ENCODE measurements at regions not wholly inside any gene's neighbourhood (a gene's known extent, or its start where the extent isn't known, plus 50 kb on each side); places are given as distances from the start of the nearest gene placed in this dataset.
"Not testable (repeated sequence)": the region's sequence is repeated elsewhere in the genome, so short reads cannot be mapped to it uniquely, and the experiment has no call there.

DNA sequence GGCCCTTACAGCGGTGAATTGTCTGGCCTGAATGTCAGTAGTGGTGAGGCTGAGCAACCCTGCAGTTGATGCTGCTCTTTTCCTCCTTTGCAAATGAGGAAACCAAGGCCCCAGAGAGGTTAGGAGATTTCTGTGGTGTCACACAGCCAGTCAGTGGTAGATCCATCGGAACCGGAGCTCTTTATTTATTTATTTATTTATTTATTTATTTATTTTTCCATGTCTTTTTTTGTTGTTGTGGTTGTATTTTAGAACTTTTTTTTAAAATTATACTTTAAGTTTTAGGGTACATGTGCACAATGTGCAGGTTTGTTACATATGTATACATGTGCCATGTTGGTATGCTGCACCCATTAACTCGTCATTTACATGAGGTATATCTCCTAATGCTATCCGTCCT, 368.4 kb upstream of the CLINT1 start:
- not testable (repeated sequence) for DNase-seq (ENCODE audit: insufficient read length, low spot score); FAIRE-seq

- FAIRE-seq, result no peak
- no peak for DNase-seq (ENCODE audit: insufficient read length, low spot score)
These were observed 367.6 kb upstream of the CLINT1 start for GRCh38 chr5:158226496-158226895.

DNA sequence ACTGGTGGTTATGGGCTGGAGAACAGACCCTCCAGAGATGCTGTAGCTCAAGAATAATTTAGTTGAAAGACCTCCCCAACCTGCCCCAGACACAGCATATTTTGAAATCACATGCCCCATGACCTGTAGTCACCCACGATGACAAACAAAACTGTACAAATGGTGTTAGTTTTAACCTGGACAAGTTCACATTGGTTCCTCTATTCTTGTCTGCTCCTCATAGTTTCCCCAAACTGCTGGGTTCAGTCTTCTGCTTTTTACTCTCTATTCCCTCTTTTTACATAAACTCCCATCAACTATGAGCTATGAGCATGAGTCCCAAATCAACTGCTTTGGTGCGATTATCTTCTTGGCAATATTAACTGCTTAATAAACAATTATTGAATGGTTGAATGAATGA, 365.3 kb upstream of the CLINT1 start:
- no peak for FAIRE-seq
- DNase-seq (ENCODE audit: insufficient read length, low spot score), result no peak

DNA sequence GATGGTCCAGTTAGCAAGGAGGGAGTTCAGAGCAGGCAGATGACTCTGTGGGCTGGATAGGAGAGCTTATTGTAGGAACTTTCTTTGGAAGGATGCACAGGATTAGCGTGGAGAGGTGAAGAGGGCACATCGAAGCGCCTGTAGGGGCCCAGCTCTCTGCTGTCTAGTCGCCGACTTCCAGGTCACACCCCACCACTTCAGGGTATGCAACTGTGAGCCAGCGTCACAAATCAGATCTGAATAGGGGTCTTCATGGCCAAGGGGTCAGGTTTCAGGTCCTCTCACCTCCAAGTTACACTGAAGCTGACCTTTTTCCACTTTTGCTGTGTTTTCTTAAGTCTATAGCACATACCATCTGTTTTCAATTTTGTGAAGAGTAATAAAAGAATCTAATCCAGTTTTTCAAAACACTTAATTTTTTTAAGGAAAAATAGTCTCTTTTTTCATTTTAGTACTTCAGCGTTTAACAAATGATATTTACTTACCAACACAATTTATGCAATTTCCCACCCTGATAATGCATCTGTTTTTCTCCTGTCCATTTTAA, 364.2 kb upstream of the CLINT1 start:
- FAIRE-seq, result no peak
- no peak for DNase-seq (ENCODE audit: insufficient read length, low spot score)

- no peak for DNase-seq (ENCODE audit: insufficient read length, low spot score)
- no peak for FAIRE-seq
These were observed 354.0 kb upstream of the CLINT1 start for GRCh38 chr5:158212917-158213316.

DNA sequence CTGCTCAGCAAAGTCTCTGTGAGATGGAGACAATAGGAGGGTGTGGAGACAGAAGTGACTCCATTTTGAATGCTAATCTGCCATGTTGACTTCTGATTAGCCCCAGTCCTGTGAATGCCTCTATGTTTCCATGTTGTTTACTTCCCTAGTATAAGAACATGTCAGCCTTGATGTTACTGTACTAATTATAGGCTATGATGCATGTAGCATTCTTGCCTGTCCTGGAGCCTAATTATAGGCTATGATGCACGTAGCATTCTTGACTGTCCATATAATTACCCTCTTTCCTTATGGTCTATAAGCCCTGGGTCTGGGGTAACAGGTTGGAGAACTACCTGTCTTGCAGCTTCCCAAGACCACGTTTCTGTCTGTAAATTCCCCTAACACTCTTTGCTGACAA, 353.3 kb upstream of the CLINT1 start:
- FAIRE-seq (no peak), DNase-seq (ENCODE audit: insufficient read length, low spot score) (no peak)

DNA sequence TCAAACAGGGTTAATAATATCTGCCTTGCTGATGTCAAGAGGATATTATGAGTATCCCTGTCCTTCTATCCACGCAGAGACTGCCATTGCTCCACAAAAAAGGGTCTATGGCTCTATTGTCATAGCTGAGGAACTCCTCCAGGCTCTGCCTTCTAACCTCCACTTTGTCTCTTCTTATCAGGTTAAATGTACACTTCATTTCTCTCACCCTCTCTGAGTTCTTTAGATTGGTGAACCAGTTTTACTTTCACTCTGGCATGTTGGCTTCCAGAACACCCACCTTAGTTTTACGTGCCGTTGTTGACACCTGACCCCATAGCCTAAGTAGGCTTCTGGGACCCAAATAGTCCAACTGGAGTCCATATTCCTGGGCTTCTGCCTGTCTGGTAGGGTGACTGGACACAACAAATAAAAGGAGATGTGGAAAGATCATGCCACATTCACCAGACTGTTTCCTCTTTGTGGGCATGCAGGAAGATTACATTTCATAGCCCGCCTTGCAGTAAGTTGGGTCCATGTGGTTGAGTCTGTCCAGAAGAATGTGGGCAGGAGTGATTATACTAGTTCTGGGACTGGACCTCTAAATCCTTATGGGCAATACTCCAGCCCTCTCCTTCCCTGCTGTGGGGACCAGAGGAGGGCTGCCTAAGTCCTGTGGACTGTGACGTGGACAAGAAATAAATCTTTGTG, 350.4 kb upstream of the CLINT1 start:
- DNase-seq (ENCODE audit: insufficient read length, low spot score) (no peak), FAIRE-seq (no peak)

- FAIRE-seq (no peak), DNase-seq (ENCODE audit: insufficient read length, low spot score) (no peak)
These were observed 348.8 kb upstream of the CLINT1 start for GRCh38 chr5:158207733-158208132.

DNA sequence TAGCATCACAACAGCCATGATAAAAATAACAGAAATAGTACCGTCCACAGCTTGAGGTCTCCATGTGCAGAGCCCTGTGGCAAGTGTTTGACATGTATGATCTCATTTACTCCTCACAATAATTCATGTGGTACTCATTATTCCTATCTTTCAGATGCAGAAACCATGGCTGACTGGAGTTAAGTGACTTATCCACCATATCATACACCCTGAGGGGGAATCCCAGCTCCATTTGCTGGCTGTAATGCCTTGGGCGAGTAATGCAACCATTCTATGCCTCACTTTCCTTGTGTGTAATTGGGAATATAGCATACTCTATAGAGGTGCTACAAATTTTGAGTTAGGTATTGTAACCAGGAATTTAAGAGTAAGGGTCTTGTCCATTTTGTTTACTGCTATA, 347.0 kb upstream of the CLINT1 start:
- DNase-seq (ENCODE audit: insufficient read length, low spot score), result no peak
- FAIRE-seq, result no peak

DNA sequence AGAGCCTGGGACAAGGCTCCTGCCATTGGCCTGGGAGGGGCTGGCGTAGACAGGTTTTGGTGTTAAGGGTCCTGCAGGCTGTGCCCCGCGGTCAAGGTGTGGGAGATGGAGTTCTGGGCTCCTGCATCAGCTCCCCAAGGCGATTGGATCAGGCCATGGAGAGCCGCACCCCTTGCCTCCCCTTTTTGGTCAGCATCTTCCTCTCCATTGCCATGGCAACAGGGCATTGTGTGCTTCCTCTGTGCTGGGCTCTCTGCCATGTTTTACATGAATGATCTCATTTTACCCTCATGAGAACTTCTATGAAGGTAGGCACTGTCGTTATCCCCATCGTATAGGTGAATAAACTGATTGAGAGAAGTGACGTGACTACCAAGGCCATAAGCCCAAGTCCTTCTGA, 344.3 kb upstream of the CLINT1 start:
- DNase-seq (ENCODE audit: insufficient read length, low spot score), result no peak
- FAIRE-seq, result no peak

DNA sequence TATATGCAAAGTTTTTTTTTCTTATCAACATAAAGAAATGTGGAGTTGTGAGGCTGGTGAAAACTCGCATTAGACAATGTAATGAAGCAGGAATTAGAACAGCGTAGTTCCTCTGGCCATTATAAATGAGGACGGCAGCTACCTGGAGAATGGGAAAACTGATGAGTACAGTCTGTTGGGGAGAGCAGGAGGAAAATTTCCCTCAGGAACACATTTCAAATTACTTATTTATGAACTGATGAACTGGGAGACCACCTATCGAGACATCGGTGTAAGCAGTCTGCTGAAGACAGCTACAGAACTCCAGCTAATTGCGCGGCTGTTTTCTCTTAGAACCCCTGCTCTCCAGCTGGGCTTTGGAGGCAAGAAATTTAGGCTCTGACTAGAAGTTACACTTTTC, 343.9 kb upstream of the CLINT1 start:
- FAIRE-seq (no peak), DNase-seq (ENCODE audit: insufficient read length, low spot score) (no peak)

GRCh38 chr5:158200619-158201018, 341.7 kb upstream of the CLINT1 start:
- FAIRE-seq, result no peak
- no peak for DNase-seq (ENCODE audit: insufficient read length, low spot score)

DNA sequence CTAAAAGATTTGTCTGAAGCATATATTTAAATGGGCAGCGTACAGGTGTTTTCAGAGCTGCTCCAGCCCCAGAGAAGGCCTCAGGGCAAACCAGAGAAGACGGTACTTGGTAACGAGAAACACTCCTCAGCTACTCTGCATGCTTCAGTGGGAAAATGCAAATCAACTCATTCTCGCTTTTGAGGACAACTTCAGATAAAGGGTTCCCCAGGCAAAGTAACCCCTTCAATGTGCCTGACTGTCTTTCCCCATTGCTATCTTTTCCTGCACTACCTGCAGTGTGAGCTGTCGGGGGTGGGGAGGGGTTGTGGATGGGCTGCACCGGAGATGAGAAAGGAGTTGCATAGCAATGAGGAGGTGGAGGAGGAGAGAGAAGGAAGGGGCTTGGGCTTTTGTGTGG, 339.7 kb upstream of the CLINT1 start:
- no peak for DNase-seq (ENCODE audit: insufficient read length, low spot score)
- no peak for FAIRE-seq

DNA sequence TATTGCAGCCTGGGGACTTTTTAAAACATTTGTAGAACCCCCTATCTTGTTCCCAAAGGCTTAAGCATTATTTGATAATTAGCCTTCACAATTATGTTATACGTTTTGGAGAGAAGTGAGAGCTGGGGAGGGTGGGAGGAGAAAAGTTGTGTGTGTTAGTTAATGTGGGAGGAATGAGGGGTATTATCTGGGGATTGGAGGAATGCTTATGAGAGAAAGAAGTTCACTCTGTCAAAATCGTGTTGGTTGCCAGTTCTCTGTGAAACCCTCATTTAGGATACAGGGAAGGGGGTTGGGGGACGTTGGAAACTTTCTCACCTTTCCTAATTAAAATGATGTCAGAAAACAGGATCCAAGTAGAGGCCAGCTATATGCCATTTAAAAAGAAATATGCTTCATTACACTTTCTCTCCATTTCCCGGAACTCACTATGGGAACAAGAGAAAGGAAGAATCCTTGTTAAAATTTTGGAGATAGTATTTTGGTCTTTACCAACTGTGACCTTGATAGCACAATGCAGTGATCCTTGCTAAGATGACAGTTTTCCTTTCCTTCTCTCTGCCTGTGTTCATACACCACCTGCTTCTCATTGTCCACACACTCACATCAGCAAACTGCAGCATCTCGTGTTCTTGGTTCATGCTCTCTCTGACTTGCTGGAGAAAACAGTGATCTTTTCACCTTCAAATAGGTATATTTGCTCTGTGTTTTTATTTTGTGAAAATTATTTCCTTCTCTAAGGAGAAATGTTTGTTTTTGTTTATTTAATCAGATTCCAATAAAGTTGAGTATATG, 336.7 kb upstream of the CLINT1 start:
- DNase-seq (ENCODE audit: insufficient read length, low spot score), result no peak
- no peak for FAIRE-seq

- DNase-seq (ENCODE audit: insufficient read length, low spot score), result no peak
- FAIRE-seq, result no peak
These were observed 335.6 kb upstream of the CLINT1 start for GRCh38 chr5:158194561-158194976.

- DNase-seq (ENCODE audit: insufficient read length, low spot score); FAIRE-seq: not testable (repeated sequence)
These were observed 334.4 kb upstream of the CLINT1 start for GRCh38 chr5:158193395-158193794.

DNA sequence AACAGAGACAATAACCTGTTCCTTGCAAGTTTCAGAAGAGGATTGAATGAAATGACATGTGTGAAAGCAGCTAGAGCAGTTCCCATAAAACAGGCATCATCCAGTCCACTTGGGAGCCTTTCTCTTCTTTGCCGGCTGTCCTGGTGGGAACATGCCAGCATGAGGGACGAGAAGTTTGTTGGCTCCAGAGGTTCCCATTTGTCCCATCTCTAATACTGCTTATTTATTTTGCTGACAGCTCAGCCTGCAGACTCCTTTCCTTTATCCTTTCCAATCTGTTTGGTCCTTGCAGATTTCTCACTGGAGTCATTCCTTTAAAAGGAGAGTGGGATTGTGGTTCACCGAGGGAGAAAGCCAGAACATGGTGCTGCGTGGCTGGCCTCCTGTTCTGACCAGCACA, 321.5 kb upstream of the CLINT1 start:
- DNase-seq (ENCODE audit: insufficient read length, low spot score) (no peak), FAIRE-seq (no peak)

- no peak for FAIRE-seq
- no peak for DNase-seq (ENCODE audit: insufficient read length, low spot score)
These were observed 320.3 kb upstream of the CLINT1 start for GRCh38 chr5:158179271-158179670.

DNA sequence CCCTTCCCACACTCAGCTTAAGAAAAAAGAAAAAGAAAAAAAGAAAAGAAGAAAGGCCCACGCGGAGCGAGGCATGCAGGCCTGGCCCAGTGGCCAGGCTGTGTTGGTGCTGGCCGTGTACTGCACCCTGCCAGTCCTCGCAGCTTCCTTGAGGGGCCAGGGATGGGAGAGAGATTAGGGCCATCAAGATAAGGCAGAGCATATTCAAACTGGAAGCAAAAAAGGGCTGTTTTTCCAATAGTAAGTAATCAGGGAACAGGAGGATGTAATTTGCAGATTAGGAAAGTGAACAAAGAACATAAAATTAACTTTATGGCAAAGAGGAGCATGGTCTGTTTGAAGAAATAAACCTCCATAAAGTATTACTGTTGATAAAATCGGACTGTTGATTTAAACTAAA, 319.6 kb upstream of the CLINT1 start:
- FAIRE-seq, result no peak
- no peak for DNase-seq (ENCODE audit: insufficient read length, low spot score)

- DNase-seq (ENCODE audit: insufficient read length, low spot score) (no peak), FAIRE-seq (no peak)
These were observed 318.2 kb upstream of the CLINT1 start for GRCh38 chr5:158177146-158177545.

GRCh38 chr5:158175934-158176481, 317.1 kb upstream of the CLINT1 start:
- FAIRE-seq (no peak), DNase-seq (ENCODE audit: insufficient read length, low spot score) (no peak)
